Naive B cell (primary cell): ENCODE measurements at regions not wholly inside any gene's neighbourhood (a gene's known extent, or its start where the extent isn't known, plus 50 kb on each side); places are given as distances from the start of the nearest gene placed in this dataset.

Experiments
- ATAC-seq, 2 donors: fragments of 150-1000 bp; cut with Tn5 transposase; 2 replicates each; pipeline ENCODE4 v1.10.0; 2021; ENCODE audit warnings: low read depth in 2 of 2, mild to moderate bottlenecking in 2 of 2, moderate library complexity in 2 of 2
- DNase-seq: peaks from one replicate; pipeline ENCODE4 v3.0.0; 2022
- H3K27ac Mint-ChIP-seq, 6 donors: one replicate each; pipeline ENCODE4 v1.8.0; 2020 to 2022; ENCODE audit warnings: mild to moderate bottlenecking in 6 of 6, mixed read lengths in 6 of 6, moderate library complexity in 5 of 6, inconsistent platforms in 2 of 6
- H3K27me3 Mint-ChIP-seq, 3 donors: one replicate each; pipeline ENCODE4 v1.8.0; 2021 to 2022; ENCODE audit warnings: mixed read lengths in 3 of 3, mild to moderate bottlenecking in 1 of 3
- H3K36me3 Mint-ChIP-seq, 2 donors: one replicate each; pipeline ENCODE4 v1.8.0; 2020 to 2022; ENCODE audit warnings: mixed read lengths in 2 of 2, inconsistent platforms in 1 of 2, mild to moderate bottlenecking in 1 of 2
- H3K4me1 Mint-ChIP-seq, 3 donors: one replicate each; pipeline ENCODE4 v1.8.0; 2020 to 2022; ENCODE audit warnings: mixed read lengths in 3 of 3, inconsistent platforms in 1 of 3, mild to moderate bottlenecking in 1 of 3, moderate library complexity in 1 of 3
- H3K4me3 Mint-ChIP-seq, 8 donors: one replicate each; pipeline ENCODE4 v1.8.0; 2020 to 2022; ENCODE audit warnings: mild to moderate bottlenecking in 8 of 8, mixed read lengths in 8 of 8, moderate library complexity in 8 of 8, inconsistent platforms in 2 of 8
- H3K9me3 Mint-ChIP-seq, 7 donors: one replicate each; pipeline ENCODE4 v1.8.0; 2020 to 2022; ENCODE audit warnings: mixed read lengths in 7 of 7, mild to moderate bottlenecking in 5 of 7, inconsistent platforms in 2 of 7, moderate library complexity in 1 of 7

DNA sequence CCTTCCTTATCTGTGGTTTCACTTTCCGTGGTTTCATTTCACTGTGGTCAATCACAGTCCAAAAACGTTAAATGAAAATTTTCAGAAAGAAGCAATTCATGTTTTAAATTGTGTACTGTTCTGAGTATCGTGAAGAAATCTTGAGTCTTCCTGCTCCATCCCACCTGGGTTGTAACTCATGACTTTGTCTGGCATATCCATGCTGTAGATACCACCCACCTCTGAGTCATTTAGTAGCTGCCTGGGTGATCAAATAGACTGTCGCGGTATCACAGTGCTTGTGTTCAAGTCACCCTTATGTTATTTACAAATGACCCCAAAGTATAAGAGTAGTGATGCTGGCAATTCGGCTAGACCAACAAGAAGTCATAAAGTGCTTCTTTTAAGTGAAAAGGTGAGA is 521.2 kb downstream of the AACS start:
- no peak overlapping the region for H3K4me3 Mint-ChIP-seq
- peaks cover 1 to 14% (median 3%) of the 10 kb centered on the region in 7 donors for H3K9me3 Mint-ChIP-seq
- H3K4me1 Mint-ChIP-seq, result no peaks in the 10 kb centered on the region
- no peak overlapping the region for H3K27ac Mint-ChIP-seq
- ATAC-seq, result no peak
- no peaks in the 10 kb centered on the region for H3K36me3 Mint-ChIP-seq
- no peak for DNase-seq
- peaks cover 0 to 16% (median 9%) of the 10 kb centered on the region in 3 donors for H3K27me3 Mint-ChIP-seq

DNA sequence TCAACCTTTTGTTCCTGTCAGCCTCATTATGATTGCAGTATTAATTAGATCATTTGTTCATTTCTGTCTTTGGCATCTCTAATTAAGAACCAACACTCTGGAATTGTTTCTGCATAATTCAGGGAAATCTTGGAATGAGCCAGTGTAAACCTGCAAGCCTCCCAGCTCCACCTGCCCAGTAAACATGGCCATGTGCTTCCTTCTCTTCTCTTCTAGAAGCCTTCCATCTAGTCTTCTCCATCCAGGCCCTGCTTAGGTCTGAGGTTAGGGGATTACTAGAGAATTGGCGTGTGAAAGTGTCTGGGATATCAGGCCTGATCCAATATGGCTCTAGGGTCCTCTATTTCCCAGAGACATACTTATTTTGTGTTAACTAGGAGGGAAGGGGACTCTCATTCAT is 528.0 kb downstream of the AACS start:
- Mint-ChIP-seq H3K36me3 (no peaks in the 10 kb centered on the region), H3K4me3 (no peak overlapping the region), H3K9me3 (peaks cover 1 to 28% (median 4%) of the 10 kb centered on the region in 7 donors), H3K27me3 (no peaks in the 10 kb centered on the region), H3K27ac (no peak overlapping the region), H3K4me1 (no peaks in the 10 kb centered on the region)
- ATAC-seq, result no peak
- no peak for DNase-seq

DNA sequence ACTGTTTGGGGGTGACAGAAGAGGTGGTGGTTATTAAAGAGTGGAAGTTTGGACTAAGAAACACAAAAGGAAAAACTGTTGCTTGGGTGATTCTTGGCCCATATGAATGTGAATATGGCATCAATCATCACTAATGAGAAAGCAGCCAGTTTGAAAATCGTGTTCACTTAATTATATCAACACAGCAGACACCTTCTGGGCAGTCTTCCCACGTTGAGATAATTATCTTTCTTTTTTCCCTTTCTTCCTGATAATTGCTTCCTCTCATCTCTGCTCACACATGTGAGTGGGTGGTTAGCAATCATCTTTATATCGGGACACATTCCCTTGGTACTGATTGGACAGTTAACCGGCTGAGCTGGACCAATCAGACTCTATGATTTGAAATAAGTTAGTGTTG is 539.7 kb downstream of the AACS start:
- no peak overlapping the region for H3K4me3 Mint-ChIP-seq
- H3K27ac Mint-ChIP-seq, result no peak overlapping the region
- no peak for DNase-seq
- no peaks in the 10 kb centered on the region for H3K4me1 Mint-ChIP-seq
- no peaks in the 10 kb centered on the region for H3K36me3 Mint-ChIP-seq
- H3K9me3 Mint-ChIP-seq, result peaks cover 2 to 11% (median 6%) of the 10 kb centered on the region in 7 donors
- peaks cover 0 to 4% (median 0%) of the 10 kb centered on the region in 3 donors for H3K27me3 Mint-ChIP-seq
- ATAC-seq, result no peak

DNA sequence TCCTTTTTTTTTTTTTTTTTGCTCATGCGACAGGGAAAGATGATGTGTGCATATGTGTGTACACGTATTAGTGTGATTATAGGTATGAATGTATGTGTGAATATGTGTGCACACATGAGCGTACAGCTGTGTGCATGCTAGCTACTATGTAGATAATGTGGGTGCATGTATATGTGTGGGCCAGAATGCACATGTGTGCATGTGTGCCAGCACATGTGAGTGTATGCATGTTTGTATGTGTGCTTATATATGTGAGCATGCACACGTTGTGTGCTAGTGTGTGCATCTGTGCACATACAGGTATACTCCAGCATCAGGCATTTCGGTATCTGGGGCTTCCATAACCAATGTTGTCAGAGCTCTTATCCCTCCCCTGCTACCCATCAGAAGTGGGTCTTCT is 541.1 kb downstream of the AACS start:
- no peak for ATAC-seq
- Mint-ChIP-seq H3K4me1 (no peaks in the 10 kb centered on the region), H3K4me3 (no peak overlapping the region), H3K9me3 (peaks cover 2 to 14% (median 6%) of the 10 kb centered on the region in 7 donors), H3K27me3 (peaks cover 0 to 2% (median 0%) of the 10 kb centered on the region in 3 donors), H3K36me3 (no peaks in the 10 kb centered on the region), H3K27ac (no peak overlapping the region)
- DNase-seq, result no peak

DNA sequence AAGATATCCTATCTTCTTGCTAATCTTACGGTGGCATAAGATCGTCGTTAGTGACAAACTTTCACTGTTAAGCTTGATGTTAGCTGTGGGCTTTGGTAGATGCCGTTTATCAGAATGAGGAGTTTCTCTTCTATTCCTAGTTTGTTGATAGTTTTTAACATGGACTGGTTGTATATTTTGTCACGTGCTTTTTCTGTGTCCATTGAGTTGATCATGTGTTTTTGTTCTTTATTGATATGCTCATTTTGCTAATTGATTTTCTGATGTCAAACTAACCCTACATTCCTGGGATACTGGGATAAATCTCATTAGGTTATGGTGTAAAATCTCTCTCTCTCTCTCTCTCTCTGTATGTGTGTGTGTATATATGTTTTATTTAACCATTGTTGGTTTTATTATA is 545.1 kb downstream of the AACS start:
- no peak for ATAC-seq
- Mint-ChIP-seq H3K9me3 (peaks cover 0 to 8% (median 3%) of the 10 kb centered on the region in 7 donors), H3K4me1 (no peaks in the 10 kb centered on the region), H3K27ac (no peak overlapping the region), H3K27me3 (no peaks in the 10 kb centered on the region), H3K4me3 (no peak overlapping the region), H3K36me3 (no peaks in the 10 kb centered on the region)
- DNase-seq, result no peak

DNA sequence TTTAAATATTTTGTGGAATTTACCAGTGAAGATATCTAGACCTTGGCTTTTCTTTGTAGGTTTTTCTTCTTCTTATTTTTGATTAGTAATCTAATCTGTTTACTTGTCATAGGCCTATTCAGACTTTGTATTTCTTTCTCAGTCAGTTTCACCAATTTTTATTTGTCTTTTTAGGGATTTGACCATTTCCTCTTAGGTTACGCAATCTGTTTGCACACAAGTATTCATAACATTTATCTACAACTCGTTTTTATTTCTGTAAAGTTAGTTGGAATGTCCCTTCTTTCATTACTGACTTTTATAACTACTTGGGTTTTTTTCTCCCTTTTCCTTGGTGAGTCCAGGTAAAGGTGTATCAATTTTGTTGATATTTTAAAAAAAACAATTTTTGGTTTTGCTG is 545.7 kb downstream of the AACS start:
- no peaks in the 10 kb centered on the region for H3K4me1 Mint-ChIP-seq
- H3K36me3 Mint-ChIP-seq, result no peaks in the 10 kb centered on the region
- ATAC-seq (no peak), DNase-seq (no peak)
- H3K4me3 Mint-ChIP-seq, result no peak overlapping the region
- H3K27ac Mint-ChIP-seq, result no peak overlapping the region
- H3K27me3 Mint-ChIP-seq, result no peaks in the 10 kb centered on the region
- H3K9me3 Mint-ChIP-seq, result peaks cover 0 to 15% (median 2%) of the 10 kb centered on the region in 7 donors

DNA sequence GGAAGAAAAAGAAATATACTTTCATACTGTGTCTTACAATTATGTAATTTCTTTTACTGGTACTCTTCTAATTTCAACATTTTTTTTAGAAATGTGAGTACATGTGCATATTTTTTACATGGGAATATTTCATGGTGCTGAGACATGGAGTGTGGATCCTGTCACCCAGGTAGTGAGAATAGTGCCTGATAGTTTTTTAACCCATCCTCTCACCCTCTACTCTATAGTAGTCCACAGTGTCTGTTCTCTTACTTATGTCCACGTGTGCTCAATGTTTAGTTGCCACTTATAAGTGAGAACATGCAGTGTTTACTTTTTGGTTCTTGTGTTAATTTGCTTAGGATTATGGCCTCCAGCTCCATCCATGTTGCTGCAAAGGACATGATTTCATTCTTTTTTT is 548.8 kb downstream of the AACS start:
- Mint-ChIP-seq H3K36me3 (no peaks in the 10 kb centered on the region), H3K9me3 (peaks cover 0 to 20% (median 4%) of the 10 kb centered on the region in 7 donors), H3K27me3 (no peaks in the 10 kb centered on the region), H3K27ac (no peak overlapping the region), H3K4me3 (no peak overlapping the region), H3K4me1 (no peaks in the 10 kb centered on the region)
- DNase-seq (no peak), ATAC-seq (no peak)

DNA sequence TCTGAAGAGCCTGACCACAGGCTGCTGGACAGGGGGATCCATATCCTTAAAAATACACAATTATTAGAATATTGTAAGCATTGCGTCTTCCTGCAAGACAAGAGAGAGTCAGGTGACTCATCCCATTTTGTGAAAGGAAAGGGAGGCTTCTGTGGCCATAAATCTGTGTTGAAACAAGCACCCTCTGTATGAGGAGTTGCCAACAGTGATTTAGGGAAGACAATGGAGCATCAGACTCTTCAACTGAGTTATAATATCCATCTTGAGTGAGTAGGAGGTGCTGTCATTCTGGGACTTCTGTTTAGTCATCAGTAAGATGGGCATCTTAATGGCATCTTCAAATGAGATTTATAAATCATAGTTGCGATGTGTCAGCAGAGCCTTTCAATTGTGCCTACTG is 554.5 kb downstream of the AACS start:
- H3K27ac Mint-ChIP-seq, result no peak overlapping the region
- H3K4me3 Mint-ChIP-seq, result no peak overlapping the region
- no peak for ATAC-seq
- no peaks in the 10 kb centered on the region for H3K4me1 Mint-ChIP-seq
- no peaks in the 10 kb centered on the region for H3K36me3 Mint-ChIP-seq
- DNase-seq, result no peak
- H3K9me3 Mint-ChIP-seq, result peaks cover 0 to 12% (median 4%) of the 10 kb centered on the region in 7 donors
- peaks cover 0 to 4% (median 0%) of the 10 kb centered on the region in 3 donors for H3K27me3 Mint-ChIP-seq

DNA sequence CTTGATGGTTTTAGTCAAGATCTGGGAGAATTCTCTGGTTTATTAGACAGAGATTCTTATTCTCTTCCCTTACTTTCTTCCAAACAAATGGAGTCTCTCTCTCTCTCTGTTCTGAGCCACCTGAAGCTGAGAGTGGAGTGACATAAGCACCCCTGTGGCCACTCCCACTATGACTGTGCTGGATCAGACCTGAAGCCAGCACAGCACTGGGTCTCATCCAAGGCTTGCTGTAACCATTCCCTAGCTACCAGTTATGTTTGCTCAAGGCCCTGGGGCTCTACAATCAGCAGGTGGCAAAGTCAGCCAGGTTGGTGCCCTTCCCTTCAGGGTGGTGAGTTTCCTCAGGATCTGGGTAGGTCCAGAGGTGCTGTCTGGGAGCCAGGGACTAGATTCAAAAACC is 568.5 kb downstream of the AACS start:
- no peaks in the 10 kb centered on the region for H3K36me3 Mint-ChIP-seq
- DNase-seq (no peak), ATAC-seq (no peak)
- no peaks in the 10 kb centered on the region for H3K4me1 Mint-ChIP-seq
- H3K9me3 Mint-ChIP-seq, result peaks cover 0 to 26% (median 10%) of the 10 kb centered on the region in 7 donors
- H3K4me3 Mint-ChIP-seq, result no peak overlapping the region
- H3K27ac Mint-ChIP-seq, result no peak overlapping the region
- peaks cover 0 to 8% (median 0%) of the 10 kb centered on the region in 3 donors for H3K27me3 Mint-ChIP-seq

DNA sequence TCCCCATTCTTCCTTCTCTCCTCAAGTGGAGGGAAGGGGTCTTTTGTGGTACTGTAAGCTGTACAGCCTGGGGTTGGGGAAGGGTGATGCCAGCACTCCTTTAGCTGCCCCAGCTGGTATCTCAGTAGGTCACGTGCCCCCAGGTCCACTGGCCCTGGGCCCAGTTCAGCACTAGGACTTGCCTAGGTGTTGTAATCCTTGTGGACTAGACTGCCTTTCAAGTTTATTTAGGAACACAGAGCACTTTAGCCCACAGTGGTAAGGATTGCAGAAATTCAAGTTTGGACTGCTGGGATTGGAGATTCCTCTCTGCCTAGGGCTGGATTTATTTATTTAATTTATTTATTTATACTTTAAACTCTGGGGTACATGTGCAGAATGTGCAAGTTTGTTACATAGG is 569.6 kb downstream of the AACS start:
- ATAC-seq (no peak), DNase-seq (no peak)
- no peaks in the 10 kb centered on the region for H3K4me1 Mint-ChIP-seq
- H3K9me3 Mint-ChIP-seq, result peaks cover 0 to 26% (median 10%) of the 10 kb centered on the region in 7 donors
- H3K36me3 Mint-ChIP-seq, result no peaks in the 10 kb centered on the region
- no peak overlapping the region for H3K27ac Mint-ChIP-seq
- no peak overlapping the region for H3K4me3 Mint-ChIP-seq
- H3K27me3 Mint-ChIP-seq, result peaks cover 0 to 8% (median 0%) of the 10 kb centered on the region in 3 donors

DNA sequence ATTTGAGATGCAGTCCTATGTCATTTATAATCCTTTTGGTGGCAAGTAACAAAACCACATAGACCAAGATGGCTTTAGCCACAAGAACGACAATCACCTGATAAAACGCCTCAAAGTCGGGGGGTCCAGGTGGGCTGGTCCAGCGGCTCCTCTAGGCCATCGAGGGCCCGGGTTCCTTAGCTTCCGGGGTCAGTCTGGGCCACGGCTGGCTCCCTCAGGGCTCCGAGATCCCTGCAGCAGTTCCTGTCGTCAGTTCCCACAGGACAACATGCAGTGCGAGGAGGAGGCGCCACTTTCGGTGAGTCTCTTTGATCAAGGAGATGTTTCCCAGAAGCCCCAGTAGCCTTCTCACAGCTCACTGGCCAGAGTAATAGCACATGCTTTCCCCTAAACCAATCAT is 574.6 kb downstream of the AACS start:
- no peaks in the 10 kb centered on the region for H3K36me3 Mint-ChIP-seq
- H3K4me1 Mint-ChIP-seq, result no peaks in the 10 kb centered on the region
- H3K4me3 Mint-ChIP-seq, result no peak overlapping the region
- no peak overlapping the region for H3K27ac Mint-ChIP-seq
- H3K9me3 Mint-ChIP-seq, result peaks cover 0 to 7% (median 0%) of the 10 kb centered on the region in 7 donors
- no peak for DNase-seq
- no peak for ATAC-seq
- peaks cover 0 to 4% (median 0%) of the 10 kb centered on the region in 3 donors for H3K27me3 Mint-ChIP-seq

DNA sequence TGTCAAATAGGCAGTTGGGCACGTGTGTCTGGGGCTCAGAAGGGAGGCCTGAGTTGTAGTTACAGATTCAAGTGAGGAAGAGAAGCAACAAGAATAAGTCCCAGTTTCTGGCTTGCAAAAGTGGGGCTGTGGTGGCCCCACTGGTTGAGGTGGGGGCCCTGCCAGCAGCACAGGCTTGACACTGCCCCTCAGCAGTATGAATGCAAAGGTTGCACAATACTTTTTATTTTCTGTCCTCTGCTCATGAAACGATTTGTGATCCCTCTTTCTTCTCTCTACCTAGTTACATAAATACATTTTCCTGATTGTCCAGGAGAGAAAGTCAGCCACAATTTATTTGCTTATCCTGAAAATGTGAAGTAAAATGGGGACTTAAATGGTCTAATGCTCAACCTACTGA is 577.8 kb downstream of the AACS start:
- ATAC-seq (no peak), DNase-seq (no peak)
- peaks cover 0 to 11% (median 1%) of the 10 kb centered on the region in 7 donors for H3K9me3 Mint-ChIP-seq
- H3K4me1 Mint-ChIP-seq, result no peaks in the 10 kb centered on the region
- no peak overlapping the region for H3K27ac Mint-ChIP-seq
- H3K4me3 Mint-ChIP-seq, result no peak overlapping the region
- H3K36me3 Mint-ChIP-seq, result no peaks in the 10 kb centered on the region
- H3K27me3 Mint-ChIP-seq, result no peaks in the 10 kb centered on the region

DNA sequence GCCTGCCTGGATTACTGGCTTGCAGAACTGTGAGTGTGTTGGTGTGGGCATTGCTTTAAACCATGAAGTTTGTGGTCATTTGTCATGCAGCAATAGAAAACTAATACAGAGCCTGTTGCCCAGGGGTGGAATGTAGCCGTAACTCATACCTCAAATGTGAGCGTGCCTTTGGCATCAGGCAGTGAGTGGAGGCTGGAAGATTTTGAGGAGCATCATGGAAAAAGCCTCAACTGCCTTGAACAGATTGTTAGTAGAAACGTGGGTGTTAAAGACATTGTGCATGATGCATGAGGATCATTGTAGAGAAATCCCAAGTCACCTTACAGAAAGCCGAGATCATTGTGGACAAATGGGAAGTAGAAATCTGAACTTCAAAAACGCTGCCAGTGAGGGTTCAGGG is 580.5 kb downstream of the AACS start:
- peaks cover 0 to 7% (median 3%) of the 10 kb centered on the region in 7 donors for H3K9me3 Mint-ChIP-seq

DNA sequence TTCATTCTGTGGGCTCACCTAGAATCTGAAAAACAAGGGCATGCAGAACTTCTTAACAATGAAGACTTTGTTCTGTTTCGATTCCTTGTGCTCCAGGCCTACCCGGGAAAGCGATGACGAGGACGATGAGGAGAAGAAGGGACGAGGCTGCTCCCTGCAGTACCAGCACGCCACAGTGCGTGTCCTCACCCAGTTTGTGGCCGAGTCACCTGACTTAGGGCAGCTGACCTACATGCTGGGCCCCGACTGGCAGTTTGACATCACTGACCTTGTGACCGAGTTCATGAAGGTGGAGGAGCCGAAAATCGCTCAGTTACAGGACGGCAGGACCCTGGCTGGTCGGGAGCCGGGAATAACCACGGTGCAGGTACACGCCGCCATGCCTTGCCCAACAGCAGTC is 585.4 kb downstream of the AACS start:
- H3K27me3 Mint-ChIP-seq, result no peaks in the 10 kb centered on the region
- no peaks in the 10 kb centered on the region for H3K4me1 Mint-ChIP-seq
- no peak overlapping the region for H3K27ac Mint-ChIP-seq
- H3K4me3 Mint-ChIP-seq, result no peak overlapping the region
- ATAC-seq (no peak), DNase-seq (no peak)
- no peaks in the 10 kb centered on the region for H3K36me3 Mint-ChIP-seq
- peaks cover 0 to 10% (median 4%) of the 10 kb centered on the region in 7 donors for H3K9me3 Mint-ChIP-seq

More for the DNA sequence above, 580.5 kb downstream of the AACS start:
- no peak for DNase-seq
- no peaks in the 10 kb centered on the region for H3K27me3 Mint-ChIP-seq
- ATAC-seq, result no peak
- no peaks in the 10 kb centered on the region for H3K4me1 Mint-ChIP-seq
- no peaks in the 10 kb centered on the region for H3K36me3 Mint-ChIP-seq
- H3K27ac Mint-ChIP-seq, result no peak overlapping the region
- no peak overlapping the region for H3K4me3 Mint-ChIP-seq

DNA sequence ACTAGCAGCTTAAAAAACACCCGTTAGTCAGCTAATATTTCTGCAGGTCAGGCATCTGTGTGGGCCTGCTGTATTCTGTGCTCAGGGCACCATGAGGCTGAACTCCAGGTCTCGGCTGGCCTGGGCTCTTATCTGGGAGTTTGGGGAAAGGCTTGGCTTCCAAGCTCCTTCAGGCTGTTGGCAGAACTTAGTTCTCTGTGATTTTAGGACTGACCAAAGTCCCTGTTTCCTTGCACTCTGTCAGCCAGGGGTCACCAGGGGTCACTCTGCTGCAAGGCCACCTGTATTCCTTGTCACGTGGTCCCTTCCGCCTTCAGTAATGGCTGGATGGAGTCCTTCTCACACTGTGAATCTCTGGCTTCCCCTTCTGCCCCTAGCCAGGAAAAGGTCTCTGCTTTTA is 586.4 kb downstream of the AACS start:
- DNase-seq (no peak), ATAC-seq (no peak)
- no peaks in the 10 kb centered on the region for H3K4me1 Mint-ChIP-seq
- no peaks in the 10 kb centered on the region for H3K36me3 Mint-ChIP-seq
- no peaks in the 10 kb centered on the region for H3K27me3 Mint-ChIP-seq
- H3K9me3 Mint-ChIP-seq, result peaks cover 0 to 10% (median 4%) of the 10 kb centered on the region in 7 donors
- H3K4me3 Mint-ChIP-seq, result no peak overlapping the region
- H3K27ac Mint-ChIP-seq, result no peak overlapping the region
